ENCODE measurements at regions not wholly inside any gene's neighbourhood (a gene's known extent, or its start where the extent isn't known, plus 50 kb on each side); places are given as distances from the start of the nearest gene placed in this dataset.

GRCh38 chr12:127297327-127297726 lies 969.6 kb upstream of the TMEM132C start:
- TF ChIP-seq IRF2 (CRISPR knock-in tag; IDR thresholded peaks at IDR 0.05; ENCODE audit: borderline replicate concordance, low read depth) (no peak), NR1H2 (CRISPR knock-in tag; IDR thresholded peaks at IDR 0.05) (no peak), CBFB (CRISPR knock-in tag; IDR thresholded peaks at IDR 0.05; ENCODE audit: low read depth) (no peak), CTCF (IDR thresholded peaks at IDR 0.05) (no peak), ATF2 (CRISPR knock-in tag; IDR thresholded peaks at IDR 0.05; ENCODE audit: borderline replicate concordance, low read depth) (no peak), ZNF512 (CRISPR knock-in tag; IDR thresholded peaks at IDR 0.05; ENCODE audit: borderline replicate concordance) (no peak), E2F1 (CRISPR knock-in tag; IDR thresholded peaks at IDR 0.05) (no peak), CREB1 (CRISPR knock-in tag; IDR thresholded peaks at IDR 0.05) (no peak), FOXP4 (CRISPR knock-in tag; IDR thresholded peaks at IDR 0.05) (no peak), IRF1 (CRISPR knock-in tag; IDR thresholded peaks at IDR 0.05) (no peak)
